ENCODE measurements at regions not wholly inside any gene's neighbourhood (a gene's known extent, or its start where the extent isn't known, plus 50 kb on each side); places are given as distances from the start of the nearest gene placed in this dataset.

- Histone ChIP-seq H3K27me3 (replicated peaks; ENCODE audit: control insufficient read depth, insufficient read depth, low read length) (no peaks in the 10 kb centered on the region), H3K4me1 (ENCODE audit: control insufficient read depth, insufficient read depth, low read length) (peaks cover 27% of the 10 kb centered on the region), H3K36me3 (ENCODE audit: control insufficient read depth, insufficient read depth, low read length, severe bottlenecking) (no peaks in the 10 kb centered on the region), H3K9ac (ENCODE audit: low read length) (no peak overlapping the region), H3K4me3 (ENCODE audit: low read length) (no peak overlapping the region), H3K9me3 (ENCODE audit: control insufficient read depth, low read length) (no peaks in the 10 kb centered on the region)
- DNase-seq (ENCODE audit: low read depth) = no peak
Observed at GRCh38 chr1:182292193-182292741, 99.3 kb downstream of the GLUL start.

DNA sequence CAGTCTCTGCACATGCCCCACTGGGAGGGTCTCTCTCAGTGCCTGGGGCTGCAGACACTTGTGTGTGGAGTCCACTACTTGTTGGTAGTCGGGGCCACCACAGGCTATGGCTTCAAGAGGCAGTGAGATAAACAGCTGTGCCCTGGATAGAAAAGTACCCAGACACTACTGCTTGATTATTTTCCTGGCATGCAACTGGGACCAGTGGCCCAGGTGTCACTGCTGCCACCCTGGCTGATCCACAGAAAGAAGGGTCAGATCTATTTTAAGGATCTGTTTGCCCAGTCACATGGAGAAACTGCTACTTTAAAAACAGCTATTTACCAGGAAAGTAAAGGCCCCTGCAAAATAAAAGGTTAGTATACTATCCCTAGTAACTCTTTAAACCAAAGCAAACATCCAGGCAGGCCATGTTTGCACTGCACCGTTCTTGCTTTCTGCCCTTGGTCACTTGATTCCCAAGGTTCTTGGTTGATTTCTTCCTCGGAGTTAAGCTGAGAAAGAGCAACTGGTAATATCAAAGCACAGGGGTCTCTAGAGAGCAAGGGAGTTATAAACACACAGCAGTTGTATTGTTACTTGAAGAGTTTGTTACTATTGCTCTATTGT lies 99.9 kb downstream of the GLUL start:
- H3K27me3 ChIP-seq (replicated peaks; ENCODE audit: control insufficient read depth, insufficient read depth, low read length) = no peaks in the 10 kb centered on the region
- no peaks in the 10 kb centered on the region for H3K36me3 ChIP-seq (ENCODE audit: control insufficient read depth, insufficient read depth, low read length, severe bottlenecking)
- no peak overlapping the region for H3K9ac ChIP-seq (ENCODE audit: low read length)
- H3K9me3 ChIP-seq (ENCODE audit: control insufficient read depth, low read length) = no peaks in the 10 kb centered on the region
- no peak overlapping the region for H3K4me3 ChIP-seq (ENCODE audit: low read length)
- H3K4me1 ChIP-seq (ENCODE audit: control insufficient read depth, insufficient read depth, low read length) = peaks cover 27% of the 10 kb centered on the region
- DNase-seq (ENCODE audit: low read depth) = no peak

GRCh38 chr1:182288749-182289604 lies 102.6 kb downstream of the GLUL start:
- Histone ChIP-seq H3K36me3 (ENCODE audit: control insufficient read depth, insufficient read depth, low read length, severe bottlenecking) (no peaks in the 10 kb centered on the region), H3K4me1 (ENCODE audit: control insufficient read depth, insufficient read depth, low read length) (peaks cover 27% of the 10 kb centered on the region), H3K9me3 (ENCODE audit: control insufficient read depth, low read length) (no peaks in the 10 kb centered on the region), H3K9ac (ENCODE audit: low read length) (peak overlapping the region; percentile 50), H3K4me3 (ENCODE audit: low read length) (peak overlapping the region; percentile 7), H3K27me3 (replicated peaks; ENCODE audit: control insufficient read depth, insufficient read depth, low read length) (no peaks in the 10 kb centered on the region)
- DNase-seq (ENCODE audit: low read depth) = no peak

GRCh38 chr1:182286761-182287160 lies 104.8 kb downstream of the GLUL start:
- no peaks in the 10 kb centered on the region for H3K27me3 ChIP-seq (replicated peaks; ENCODE audit: control insufficient read depth, insufficient read depth, low read length)
- H3K36me3 ChIP-seq (ENCODE audit: control insufficient read depth, insufficient read depth, low read length, severe bottlenecking) = no peaks in the 10 kb centered on the region
- H3K4me1 ChIP-seq (ENCODE audit: control insufficient read depth, insufficient read depth, low read length) = peaks cover 27% of the 10 kb centered on the region
- no peaks in the 10 kb centered on the region for H3K9me3 ChIP-seq (ENCODE audit: control insufficient read depth, low read length)
- H3K4me3 ChIP-seq (ENCODE audit: low read length) = no peak overlapping the region
- no peak for DNase-seq (ENCODE audit: low read depth)
- H3K9ac ChIP-seq (ENCODE audit: low read length) = no peak overlapping the region

DNA sequence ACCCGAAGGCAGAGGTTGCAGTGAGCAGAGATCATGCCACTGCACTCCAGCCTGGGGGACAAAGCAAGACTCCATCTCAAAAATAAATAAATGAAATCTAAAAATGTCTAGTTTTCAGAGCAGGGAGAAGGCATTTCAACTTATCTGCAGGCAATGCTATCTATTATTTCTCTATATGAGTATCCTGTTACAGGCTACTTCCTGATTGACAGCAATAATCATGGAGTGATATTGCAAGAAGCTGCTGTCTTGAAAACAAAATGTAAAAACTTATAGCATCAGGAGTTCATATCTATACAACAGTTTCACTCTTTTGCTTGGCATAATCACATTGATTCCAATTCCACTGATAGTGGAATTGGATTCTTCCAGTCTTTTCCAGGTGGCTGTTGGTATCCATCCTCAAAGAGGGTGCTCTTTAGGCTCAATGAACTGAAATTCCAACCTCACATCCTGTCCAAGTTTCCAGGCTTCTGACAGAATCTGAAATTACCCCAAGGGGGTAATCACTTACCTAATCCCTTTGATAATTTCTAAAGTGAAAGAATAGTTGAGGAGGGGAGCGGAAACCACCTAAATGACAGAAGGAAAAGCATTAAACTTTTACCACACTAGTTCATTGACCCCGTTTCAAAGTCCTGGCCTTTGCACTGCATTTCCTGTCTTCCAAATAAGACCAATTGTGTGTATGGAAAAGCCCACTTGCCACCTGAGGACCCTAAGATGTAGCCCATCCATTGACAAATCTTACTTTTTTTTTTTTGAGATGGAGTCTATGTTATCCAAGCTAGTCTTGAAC lies 107.6 kb downstream of the GLUL start:
- H3K9ac ChIP-seq (ENCODE audit: low read length) = no peak overlapping the region
- DNase-seq (ENCODE audit: low read depth) = no peak
- no peak overlapping the region for H3K4me3 ChIP-seq (ENCODE audit: low read length)
- H3K9me3 ChIP-seq (ENCODE audit: control insufficient read depth, low read length) = no peaks in the 10 kb centered on the region
- H3K36me3 ChIP-seq (ENCODE audit: control insufficient read depth, insufficient read depth, low read length, severe bottlenecking) = no peaks in the 10 kb centered on the region
- no peaks in the 10 kb centered on the region for H3K27me3 ChIP-seq (replicated peaks; ENCODE audit: control insufficient read depth, insufficient read depth, low read length)
- H3K4me1 ChIP-seq (ENCODE audit: control insufficient read depth, insufficient read depth, low read length) = peaks cover 9% of the 10 kb centered on the region

GRCh38 chr1:182281541-182281940 lies 110.0 kb downstream of the GLUL start:
- no peak overlapping the region for H3K9ac ChIP-seq (ENCODE audit: low read length)
- H3K36me3 ChIP-seq (ENCODE audit: control insufficient read depth, insufficient read depth, low read length, severe bottlenecking) = no peaks in the 10 kb centered on the region
- DNase-seq (ENCODE audit: low read depth) = no peak
- H3K27me3 ChIP-seq (replicated peaks; ENCODE audit: control insufficient read depth, insufficient read depth, low read length) = no peaks in the 10 kb centered on the region
- H3K4me1 ChIP-seq (ENCODE audit: control insufficient read depth, insufficient read depth, low read length) = peaks cover 2% of the 10 kb centered on the region
- no peaks in the 10 kb centered on the region for H3K9me3 ChIP-seq (ENCODE audit: control insufficient read depth, low read length)
- no peak overlapping the region for H3K4me3 ChIP-seq (ENCODE audit: low read length)

GRCh38 chr1:182280504-182280900 lies 111.1 kb downstream of the GLUL start:
- DNase-seq (ENCODE audit: low read depth) = no peak
- Histone ChIP-seq H3K4me3 (ENCODE audit: low read length) (no peak overlapping the region), H3K4me1 (ENCODE audit: control insufficient read depth, insufficient read depth, low read length) (peaks cover 2% of the 10 kb centered on the region), H3K9me3 (ENCODE audit: control insufficient read depth, low read length) (no peaks in the 10 kb centered on the region), H3K27me3 (replicated peaks; ENCODE audit: control insufficient read depth, insufficient read depth, low read length) (no peaks in the 10 kb centered on the region), H3K9ac (ENCODE audit: low read length) (no peak overlapping the region), H3K36me3 (ENCODE audit: control insufficient read depth, insufficient read depth, low read length, severe bottlenecking) (no peaks in the 10 kb centered on the region)

DNA sequence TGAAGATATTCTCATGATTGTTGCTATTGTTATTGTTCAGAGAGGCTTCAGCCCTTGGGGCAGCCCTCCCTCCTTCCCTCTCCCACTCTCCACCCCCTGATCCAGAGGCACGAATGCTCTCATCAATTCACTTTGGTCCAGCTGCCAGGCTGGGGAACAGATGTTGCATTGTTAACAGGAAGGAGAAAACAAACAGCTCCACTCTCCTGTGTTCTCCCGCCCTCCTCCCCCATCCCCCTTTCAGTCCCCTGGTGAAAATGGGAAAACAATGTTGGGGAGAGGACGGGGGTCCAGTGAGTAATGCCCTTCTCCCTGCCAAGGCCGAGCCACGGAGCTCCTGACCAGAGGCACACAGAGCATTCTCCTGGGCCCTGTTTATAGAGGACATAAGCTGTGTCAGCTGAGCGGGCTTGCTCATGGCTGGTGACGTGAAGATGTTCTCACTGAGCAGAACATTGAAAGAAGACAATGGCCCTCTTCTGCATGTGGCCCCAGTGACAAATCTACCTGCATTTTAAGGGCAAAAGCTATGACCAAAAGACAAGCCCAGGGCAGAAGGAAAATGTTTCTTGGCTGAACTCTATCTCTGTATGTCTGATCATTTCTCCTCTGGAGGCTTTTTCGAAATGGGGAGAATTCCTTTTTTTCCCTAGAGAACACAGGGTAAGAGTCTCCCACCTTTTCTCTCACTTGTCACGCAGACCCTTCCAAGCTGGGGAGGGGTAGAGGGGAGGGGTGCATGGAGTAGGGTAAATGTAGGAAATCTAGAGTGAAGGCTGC lies 111.7 kb downstream of the GLUL start:
- peaks cover 2% of the 10 kb centered on the region for H3K4me1 ChIP-seq (ENCODE audit: control insufficient read depth, insufficient read depth, low read length)
- H3K9me3 ChIP-seq (ENCODE audit: control insufficient read depth, low read length) = no peaks in the 10 kb centered on the region
- no peaks in the 10 kb centered on the region for H3K27me3 ChIP-seq (replicated peaks; ENCODE audit: control insufficient read depth, insufficient read depth, low read length)
- no peak for DNase-seq (ENCODE audit: low read depth)
- H3K36me3 ChIP-seq (ENCODE audit: control insufficient read depth, insufficient read depth, low read length, severe bottlenecking) = no peaks in the 10 kb centered on the region
- no peak overlapping the region for H3K4me3 ChIP-seq (ENCODE audit: low read length)
- H3K9ac ChIP-seq (ENCODE audit: low read length) = no peak overlapping the region

GRCh38 chr1:182279302-182279701 lies 112.3 kb downstream of the GLUL start:
- Histone ChIP-seq H3K9me3 (ENCODE audit: control insufficient read depth, low read length) (no peaks in the 10 kb centered on the region), H3K4me3 (ENCODE audit: low read length) (no peak overlapping the region), H3K9ac (ENCODE audit: low read length) (no peak overlapping the region), H3K36me3 (ENCODE audit: control insufficient read depth, insufficient read depth, low read length, severe bottlenecking) (no peaks in the 10 kb centered on the region), H3K27me3 (replicated peaks; ENCODE audit: control insufficient read depth, insufficient read depth, low read length) (no peaks in the 10 kb centered on the region), H3K4me1 (ENCODE audit: control insufficient read depth, insufficient read depth, low read length) (peaks cover 2% of the 10 kb centered on the region)
- no peak for DNase-seq (ENCODE audit: low read depth)

GRCh38 chr1:182278144-182279054 lies 113.2 kb downstream of the GLUL start:
- Histone ChIP-seq H3K9me3 (ENCODE audit: control insufficient read depth, low read length) (no peaks in the 10 kb centered on the region), H3K36me3 (ENCODE audit: control insufficient read depth, insufficient read depth, low read length, severe bottlenecking) (no peaks in the 10 kb centered on the region), H3K4me1 (ENCODE audit: control insufficient read depth, insufficient read depth, low read length) (peaks cover 2% of the 10 kb centered on the region), H3K9ac (ENCODE audit: low read length) (no peak overlapping the region), H3K4me3 (ENCODE audit: low read length) (no peak overlapping the region), H3K27me3 (replicated peaks; ENCODE audit: control insufficient read depth, insufficient read depth, low read length) (no peaks in the 10 kb centered on the region)
- peak; percentile 41 for DNase-seq (ENCODE audit: low read depth)

All from adipocyte (in vitro differentiated cells).